IMR-90 (cell line): ENCODE measurements at regions not wholly inside any gene's neighbourhood (a gene's known extent, or its start where the extent isn't known, plus 50 kb on each side); places are given as distances from the start of the nearest gene placed in this dataset.

ENCODE experiments used
- BHLHE40 ChIP-seq: fragments of 150-350 bp; IDR thresholded peaks from 2 replicates; pipeline ENCODE4 v1.6.1; 2016; ENCODE audit warnings: mild to moderate bottlenecking, low read depth, low read length
- CEBPB ChIP-seq: IDR thresholded peaks from 2 replicates; pipeline ENCODE4 v1.6.1; 2012; ENCODE audit warnings: low read depth, low read length, improper control_type of control experiment
- CHD1 ChIP-seq: IDR thresholded peaks from 2 replicates; pipeline ENCODE4 v1.6.1; 2012; ENCODE audit warnings: low read depth, low read length, improper control_type of control experiment
- CTCF ChIP-seq: conservative IDR thresholded peaks from 2 replicates; pipeline ENCODE4 v1.5.1; 2012; ENCODE audit warnings: mild to moderate bottlenecking, low read depth, low read length, improper control_type of control experiment
- FOS ChIP-seq: fragments of 150-350 bp; IDR thresholded peaks from 2 replicates; pipeline ENCODE4 v1.6.1; 2016; ENCODE audit warnings: low read depth, low read length
- MAFK ChIP-seq: IDR thresholded peaks from 2 replicates; pipeline ENCODE4 v1.6.1; 2012; ENCODE audit warnings: low read depth, low read length, improper control_type of control experiment
- POLR2A ChIP-seq: IDR thresholded peaks from 2 replicates; pipeline ENCODE4 v1.6.1; 2012; ENCODE audit warnings: mild to moderate bottlenecking, low read depth, low read length
- RCOR1 ChIP-seq: IDR thresholded peaks from 2 replicates; pipeline ENCODE4 v1.6.1; 2012; ENCODE audit warnings: mild to moderate bottlenecking, low read length, improper control_type of control experiment; ENCODE audit not compliant: insufficient replicate concordance
- RFX5 ChIP-seq: IDR thresholded peaks from 2 replicates; pipeline ENCODE4 v1.8.0; 2012; ENCODE audit warnings: low read depth, mild to moderate bottlenecking, low read length, moderate library complexity
- USF2 ChIP-seq: fragments of 150-350 bp; IDR thresholded peaks from 2 replicates; pipeline ENCODE4 v1.6.1; 2017; ENCODE audit warnings: mild to moderate bottlenecking, antibody characterized with exemption, low read length, low read depth

- TF ChIP-seq CEBPB (no peak), POLR2A (no peak), CTCF (no peak), CHD1 (no peak), USF2 (no peak), MAFK (no peak), FOS (no peak), RFX5 (no peak), BHLHE40 (no peak), RCOR1 (no peak)
Measured at GRCh38 chr5:36802187-36802586, 74.4 kb upstream of the NIPBL start.
